Fibroblast of skin of left biceps (primary cell): ENCODE measurements at regions not wholly inside any gene's neighbourhood (a gene's known extent, or its start where the extent isn't known, plus 50 kb on each side); places are given as distances from the start of the nearest gene placed in this dataset.
A peak's percentile ranks its signal among the peaks of the same experiment; 100 is the strongest.
"Not testable (repeated sequence)": the region's sequence is repeated elsewhere in the genome, so short reads cannot be mapped to it uniquely, and the experiment has no call there.

Source experiments
- DNase-seq, 2 experiments: peaks; one replicate each; pipeline ENCODE4 v3.0.0-alpha.2; 2013; ENCODE audit warnings: low read depth in 2 of 2

DNA sequence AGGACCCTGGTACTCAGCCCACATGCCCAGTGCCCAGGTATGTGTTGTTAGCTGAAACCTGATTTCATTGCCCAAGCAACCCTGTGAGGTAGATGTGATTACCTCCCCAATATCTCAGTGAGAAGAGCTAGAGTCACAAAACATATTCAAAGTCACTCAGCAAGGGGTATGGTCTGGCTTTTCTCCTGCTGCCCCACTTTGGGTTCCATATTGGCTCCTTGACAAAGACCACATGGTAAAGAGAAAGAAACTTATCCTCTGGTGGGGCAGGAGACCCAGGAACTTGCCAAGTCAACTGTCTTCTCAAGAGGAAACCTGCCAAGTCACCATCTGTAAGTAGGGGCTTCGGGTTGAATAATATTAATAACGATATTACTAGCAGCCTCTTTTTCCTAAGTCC lies 148.3 kb upstream of the LMCD1 start:
- DNase-seq: no peak

DNA sequence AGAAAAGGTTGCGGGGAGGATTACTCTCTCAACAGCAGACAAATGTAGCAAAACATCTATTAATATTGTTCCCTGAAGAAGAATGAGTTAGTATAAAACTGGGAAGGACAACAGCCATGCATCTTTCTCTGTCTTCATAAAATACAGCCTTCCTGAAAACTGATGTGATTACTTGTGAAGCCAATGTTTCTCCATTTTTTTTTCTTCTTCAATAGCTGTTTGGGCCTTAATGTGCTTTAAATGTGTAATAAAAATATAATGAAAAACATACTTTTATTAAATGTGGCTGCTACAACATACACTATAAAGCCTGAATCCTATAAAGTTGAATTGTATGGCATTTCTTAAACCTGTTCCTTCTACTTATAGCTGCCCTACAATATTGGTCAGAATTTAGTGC lies 146.3 kb upstream of the LMCD1 start:
- DNase-seq: no peak

DNA sequence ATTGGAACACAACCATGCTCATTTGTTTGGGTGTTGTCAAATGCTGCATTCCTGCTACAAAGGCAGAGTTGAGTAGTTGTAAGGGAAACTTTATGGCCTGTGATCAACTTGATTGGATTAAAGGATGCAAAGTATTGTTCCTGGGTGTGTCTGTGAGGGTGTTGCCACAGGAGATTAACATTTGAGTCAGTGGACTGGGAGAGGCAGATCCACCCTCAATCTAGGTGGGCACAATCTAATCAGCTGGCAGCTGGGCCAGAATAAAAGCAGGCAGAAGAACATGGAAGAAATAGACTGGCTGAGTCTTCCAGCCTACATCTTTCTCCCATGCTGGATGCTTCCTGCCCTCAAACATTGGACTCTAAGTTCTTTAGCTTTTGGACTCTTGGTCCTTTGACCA lies 145.6 kb upstream of the LMCD1 start:
- DNase-seq: not testable (repeated sequence)

DNA sequence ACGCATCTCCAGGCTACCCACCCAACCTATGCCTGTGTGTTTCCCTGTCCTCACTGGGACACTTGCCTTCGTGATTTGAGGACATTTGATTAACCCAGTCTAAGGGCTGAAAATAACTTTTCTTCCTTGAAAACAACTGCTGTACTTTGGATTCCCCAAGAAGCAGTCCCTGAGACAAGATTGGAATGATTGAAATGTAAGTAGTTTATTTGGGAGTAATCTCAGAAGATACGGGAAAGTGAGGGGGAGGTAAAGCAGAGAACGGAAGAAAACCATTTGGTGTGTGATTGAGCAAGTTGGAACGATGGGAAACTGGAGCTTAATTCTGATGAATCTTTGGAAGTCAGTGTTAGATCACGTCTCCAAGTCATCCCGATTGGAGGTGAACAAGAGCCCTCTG lies 143.8 kb upstream of the LMCD1 start:
- DNase-seq: no peak

DNA sequence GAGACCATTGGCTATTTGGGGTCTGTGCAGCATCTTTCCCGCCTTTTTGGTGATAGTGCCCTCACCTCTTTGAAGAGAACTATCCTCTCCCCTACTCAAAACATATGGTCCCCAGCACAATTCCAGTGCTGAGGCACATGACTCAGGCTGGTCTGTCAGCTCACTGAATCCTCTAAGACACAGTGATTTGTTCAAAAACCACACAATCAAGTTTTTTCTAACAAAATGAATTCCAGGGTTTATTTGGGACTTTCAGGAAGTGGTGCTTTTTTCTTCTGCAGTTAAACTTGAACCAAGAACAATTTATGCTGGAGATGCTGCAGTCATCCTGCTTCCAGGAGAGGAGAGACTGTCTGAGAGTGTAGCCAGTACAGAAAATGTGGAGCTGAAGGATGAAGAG lies 142.5 kb upstream of the LMCD1 start:
- DNase-seq: no peak

DNA sequence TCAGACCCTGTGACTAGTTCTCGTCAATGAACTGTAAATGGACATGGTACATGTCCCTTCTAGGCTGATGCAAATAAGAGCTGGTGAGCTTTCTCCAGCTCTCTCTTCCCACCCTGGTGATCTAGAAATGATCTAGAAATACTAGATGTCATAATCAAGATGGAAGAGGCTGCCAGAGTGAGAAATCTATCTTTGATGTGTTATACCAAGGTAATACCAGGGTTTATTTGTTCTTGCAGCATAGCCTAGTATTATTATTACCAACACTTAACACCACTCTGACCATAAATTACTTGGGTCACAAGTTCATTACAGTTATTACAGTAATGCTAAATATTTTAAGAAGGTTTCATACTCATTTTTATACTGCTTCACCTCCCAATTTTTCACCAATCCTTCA lies 138.4 kb upstream of the LMCD1 start:
- DNase-seq: no peak

DNA sequence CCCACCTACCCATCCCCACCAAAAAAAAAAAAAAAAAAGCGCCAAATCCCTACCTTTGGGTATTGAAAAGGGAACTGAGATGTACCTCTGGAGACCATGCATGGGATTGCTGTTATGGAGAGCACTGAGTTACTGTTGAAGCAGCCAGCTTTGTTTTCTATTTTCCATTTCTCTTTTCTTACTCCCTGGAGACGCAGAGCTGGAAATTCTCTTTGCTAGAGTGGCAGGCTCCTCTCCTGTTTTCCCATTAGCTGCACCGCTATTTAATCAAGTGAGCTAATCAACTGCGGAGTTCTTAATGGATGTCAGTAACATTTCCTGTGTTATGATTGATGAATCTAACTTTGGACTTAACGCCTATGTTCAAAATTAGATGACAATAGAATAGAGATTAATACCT lies 136.1 kb upstream of the LMCD1 start:
- no peak for DNase-seq

DNA sequence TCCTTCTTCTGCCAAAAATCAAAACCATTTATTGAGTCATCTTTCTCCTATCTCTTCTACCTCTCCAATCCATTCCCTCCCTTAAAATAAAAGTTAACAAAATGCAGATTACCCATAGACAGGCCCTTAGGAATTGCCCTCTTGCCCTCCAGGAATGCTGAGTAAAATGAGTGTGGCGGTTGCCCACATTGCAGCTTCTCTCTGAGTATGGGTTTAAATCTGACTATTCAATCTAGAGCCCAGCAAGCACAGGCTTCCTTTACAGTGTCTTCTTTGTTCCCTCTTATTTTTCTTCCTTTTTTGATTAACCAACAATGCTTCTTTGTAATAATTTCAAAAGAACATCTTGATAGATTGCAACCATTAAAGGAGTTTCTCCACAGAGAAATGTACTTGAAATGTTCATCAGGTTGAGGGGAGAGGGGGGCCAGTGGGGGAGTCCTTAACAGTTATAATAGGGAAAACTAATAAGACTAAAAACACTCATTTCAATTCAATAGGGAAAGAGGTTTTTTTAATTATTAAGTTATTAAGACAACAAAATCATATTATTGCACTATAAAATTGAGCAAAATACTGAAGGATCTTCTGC lies 135.3 kb upstream of the LMCD1 start:
- DNase-seq: no peak

DNA sequence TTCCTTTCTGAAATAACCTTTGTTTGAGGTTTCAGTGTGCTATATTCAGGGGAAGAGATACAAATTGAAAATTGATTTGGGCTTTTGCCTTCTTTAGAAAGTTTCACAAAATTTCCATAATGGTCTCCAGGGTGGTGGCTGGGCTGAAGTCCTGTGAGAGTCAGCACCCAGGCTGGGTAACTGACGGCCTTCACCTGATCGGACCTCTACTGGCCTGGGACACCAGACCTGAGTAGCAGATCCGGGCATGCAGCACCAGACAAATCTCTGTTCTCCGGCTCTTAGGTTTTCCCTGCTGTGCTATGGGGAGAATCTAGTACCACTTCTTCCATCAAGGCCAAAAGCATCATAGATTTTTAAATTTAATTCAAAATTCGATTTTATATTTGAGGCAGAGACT lies 133.0 kb upstream of the LMCD1 start:
- DNase-seq: no peak

DNA sequence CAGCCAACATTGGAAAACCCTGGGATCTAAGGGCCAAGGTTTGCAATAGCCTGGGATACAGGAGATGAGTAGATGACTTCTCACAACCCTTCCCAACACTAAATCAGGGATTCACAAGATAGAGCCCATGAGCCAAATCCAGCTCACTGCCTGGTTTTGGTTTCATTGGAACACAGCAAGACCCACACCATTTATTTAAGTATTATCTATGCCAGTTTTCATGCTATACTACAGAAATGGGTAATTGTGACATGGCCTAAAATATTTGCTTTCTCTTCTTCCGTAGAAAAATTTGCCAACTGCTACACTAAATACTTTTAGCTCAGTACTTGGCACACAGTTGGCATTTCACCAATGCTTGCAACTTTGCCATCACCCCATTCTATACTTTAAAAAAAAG lies 132.0 kb upstream of the LMCD1 start:
- no peak for DNase-seq

DNA sequence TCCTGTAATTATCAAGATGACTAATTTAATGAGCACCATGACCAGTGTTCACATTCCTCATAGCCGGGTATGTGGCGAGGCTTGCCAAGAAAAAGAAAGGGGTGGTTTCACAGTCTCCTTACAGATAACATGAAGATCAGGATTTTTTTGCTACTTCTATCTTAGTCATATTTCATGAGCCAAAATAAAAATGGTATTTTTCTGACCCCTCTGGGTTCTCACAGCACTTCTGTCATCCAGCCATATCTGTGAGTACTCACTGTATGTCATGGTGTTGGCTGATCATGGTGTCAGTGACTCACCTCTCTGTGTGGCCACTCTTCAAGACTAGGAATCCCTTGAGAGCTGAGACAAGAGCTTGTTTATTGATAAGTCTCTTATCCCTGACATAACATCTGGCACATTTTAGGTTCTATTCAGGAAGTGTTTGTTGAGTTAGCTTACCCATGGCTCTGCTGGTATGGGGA lies 130.5 kb upstream of the LMCD1 start:
- peak; percentile 79 for DNase-seq

DNA sequence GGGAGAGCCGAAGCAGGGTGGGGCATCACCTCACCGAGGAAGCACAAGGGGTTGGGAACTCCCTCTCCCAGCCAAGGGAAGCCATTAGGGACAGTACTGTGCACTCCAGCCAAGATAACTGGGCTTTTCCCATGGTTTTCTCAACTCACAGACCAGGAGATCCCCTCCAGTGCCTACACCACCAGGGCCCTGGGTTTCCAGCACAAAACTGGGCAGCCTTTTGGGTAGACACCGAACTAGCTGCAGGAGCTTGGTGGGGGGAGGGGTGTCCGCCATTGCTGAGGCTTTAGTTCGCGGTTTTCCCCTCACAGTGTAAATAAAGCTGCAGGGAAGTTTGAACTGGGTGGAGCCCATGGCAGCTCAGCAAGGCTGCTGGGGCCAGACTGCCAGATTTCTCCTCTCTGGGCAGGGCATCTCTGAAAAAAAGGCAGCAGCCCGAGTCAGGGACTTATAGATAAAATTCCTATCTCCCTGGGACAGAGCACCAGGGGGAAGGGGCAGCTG lies 129.6 kb upstream of the LMCD1 start:
- no peak for DNase-seq

DNA sequence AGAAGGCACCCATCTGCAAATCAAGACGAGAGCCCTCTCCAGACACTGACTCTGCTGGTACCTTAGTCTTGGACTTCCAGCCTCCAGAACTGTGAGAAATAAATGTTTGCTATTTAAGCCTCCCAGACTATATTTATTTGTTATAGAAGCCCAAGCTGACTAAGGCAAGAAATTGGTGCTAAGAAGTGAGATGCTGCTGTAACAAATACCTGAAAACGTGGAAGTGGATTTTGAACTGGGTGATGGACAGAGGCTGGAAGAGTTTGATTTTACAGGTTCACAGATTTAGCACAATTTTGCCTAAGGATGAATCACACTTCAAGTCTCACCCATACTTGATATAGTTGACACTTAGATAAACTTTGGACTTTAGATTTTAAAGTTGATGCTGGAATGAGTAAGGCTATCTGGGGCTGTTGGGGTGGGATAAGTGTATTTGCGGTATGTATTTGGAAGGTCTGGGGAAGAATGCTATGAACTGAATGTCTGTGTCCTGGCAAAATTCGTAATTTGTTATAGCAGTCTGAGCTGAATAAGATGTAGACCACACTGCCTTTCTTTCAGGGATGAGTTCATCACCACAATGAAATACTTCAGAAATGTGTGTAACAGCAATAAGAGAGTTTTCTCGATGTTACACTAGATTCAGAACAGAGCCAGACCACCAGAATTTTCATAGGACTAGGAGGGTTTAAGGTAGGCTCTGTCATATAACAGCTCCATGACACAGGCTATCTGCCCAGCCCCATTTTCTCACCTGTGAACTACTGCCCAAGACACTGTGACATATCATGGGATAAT lies 120.5 kb upstream of the LMCD1 start:
- no peak for DNase-seq

DNA sequence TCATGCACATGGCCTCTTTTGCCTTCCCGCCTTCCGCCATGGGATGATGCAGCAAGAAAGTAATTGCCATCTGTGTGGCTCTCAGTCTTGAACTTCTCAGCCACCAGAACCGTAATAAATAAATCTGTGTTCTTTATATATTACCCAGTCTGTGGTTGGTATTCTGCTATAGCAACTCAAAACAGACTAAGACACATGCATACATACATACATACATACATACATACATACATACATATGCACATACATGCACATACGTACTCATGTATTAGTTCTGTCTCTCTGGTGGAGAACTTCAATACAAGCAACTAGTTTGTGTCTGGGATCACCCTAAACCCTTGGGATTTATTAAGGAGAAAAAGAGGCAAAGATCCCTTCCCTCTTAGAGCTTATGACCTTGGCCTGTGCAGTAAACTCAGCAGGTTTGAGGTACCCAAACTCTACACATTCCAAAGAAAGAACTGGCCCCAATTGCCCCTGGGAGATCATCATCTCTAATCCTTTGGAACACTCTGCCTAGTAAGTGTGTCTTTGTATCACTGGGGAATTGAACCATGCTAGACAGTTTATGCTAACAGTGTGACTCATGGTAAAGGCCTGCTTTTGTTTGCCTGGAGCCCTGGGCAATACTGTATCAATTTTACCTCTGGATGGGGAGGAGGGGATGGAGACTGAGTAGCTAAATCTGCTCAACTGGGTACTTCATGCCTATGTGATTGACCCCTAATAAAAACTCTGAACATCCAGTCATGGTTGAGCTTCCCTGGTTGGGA lies 115.6 kb upstream of the LMCD1 start:
- no peak for DNase-seq

DNA sequence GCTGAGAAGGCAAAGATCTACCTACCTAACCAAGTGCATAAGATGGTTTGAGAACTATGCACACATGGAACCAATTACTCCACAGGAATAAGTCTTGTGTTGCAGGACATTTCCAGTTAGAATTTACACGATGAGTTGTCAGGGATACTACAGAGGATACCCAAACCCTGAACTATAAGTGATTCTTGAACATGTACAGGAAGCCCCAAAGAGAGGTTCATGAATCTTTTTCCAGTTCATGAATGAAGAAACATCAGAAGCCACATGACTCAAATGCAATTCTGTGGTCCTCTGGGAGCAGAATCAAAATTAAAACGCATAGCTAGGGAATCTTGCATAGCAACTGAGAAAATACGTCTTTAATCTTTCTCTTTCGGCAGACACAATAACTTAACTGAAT lies 114.1 kb upstream of the LMCD1 start:
- DNase-seq: peak in 1 of 2 experiments; percentile 33

DNA sequence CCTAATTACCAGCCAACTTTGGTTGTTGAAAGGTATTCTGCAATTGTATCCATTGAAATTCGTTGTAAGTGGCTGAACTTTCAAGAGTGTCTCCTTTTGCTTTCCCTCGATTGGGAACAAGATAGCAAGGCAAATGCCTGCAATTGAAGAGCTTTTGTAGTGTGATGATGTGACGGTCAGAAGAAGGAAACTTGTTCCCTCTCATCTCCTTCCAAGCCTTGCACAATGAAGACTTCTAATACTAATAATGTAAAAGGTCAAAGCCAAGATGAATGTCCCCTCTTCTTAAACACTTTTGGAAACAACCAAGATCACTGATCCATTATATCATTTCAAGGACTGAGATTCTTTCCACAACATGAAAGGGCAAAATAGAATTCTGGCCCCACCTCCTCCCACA lies 101.9 kb upstream of the LMCD1 start:
- DNase-seq: no peak

DNA sequence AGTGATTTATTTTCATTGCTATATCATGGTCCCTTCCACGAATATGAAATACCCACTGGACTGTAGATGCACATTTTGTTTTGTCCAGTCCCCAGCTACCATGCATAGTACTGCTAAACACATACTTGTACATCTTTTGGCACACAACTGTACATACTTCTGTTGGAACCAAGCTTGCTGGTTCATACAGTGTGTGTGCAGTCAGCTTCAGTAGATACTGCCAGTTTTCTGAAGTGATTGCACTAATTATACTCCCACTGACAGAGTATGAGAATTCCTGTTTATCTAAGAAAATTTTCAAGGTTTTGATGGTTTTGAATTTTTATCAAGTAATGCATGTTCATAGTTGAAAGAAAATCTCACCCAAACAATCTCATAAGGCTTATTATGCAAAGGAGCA lies 100.7 kb upstream of the LMCD1 start:
- no peak for DNase-seq

DNA sequence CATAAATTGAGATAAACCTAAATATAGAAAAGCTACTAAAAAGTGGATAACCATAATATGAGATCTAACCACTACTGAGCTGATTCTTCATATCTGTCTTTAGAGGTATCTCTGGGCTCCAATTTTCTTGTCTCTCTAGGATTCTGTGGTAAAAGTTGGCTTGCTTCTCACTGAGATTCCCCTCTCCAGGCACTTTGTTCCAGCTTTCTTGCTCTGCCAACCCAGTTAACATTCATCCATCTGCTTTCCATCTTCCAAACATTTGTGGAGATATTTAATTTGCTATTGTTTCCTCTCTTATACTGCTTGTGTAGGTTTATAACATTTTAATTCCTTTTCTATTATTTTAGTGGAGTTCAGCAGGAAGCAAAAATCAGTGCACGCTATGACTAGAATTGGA lies 97.6 kb upstream of the LMCD1 start:
- no peak for DNase-seq

DNA sequence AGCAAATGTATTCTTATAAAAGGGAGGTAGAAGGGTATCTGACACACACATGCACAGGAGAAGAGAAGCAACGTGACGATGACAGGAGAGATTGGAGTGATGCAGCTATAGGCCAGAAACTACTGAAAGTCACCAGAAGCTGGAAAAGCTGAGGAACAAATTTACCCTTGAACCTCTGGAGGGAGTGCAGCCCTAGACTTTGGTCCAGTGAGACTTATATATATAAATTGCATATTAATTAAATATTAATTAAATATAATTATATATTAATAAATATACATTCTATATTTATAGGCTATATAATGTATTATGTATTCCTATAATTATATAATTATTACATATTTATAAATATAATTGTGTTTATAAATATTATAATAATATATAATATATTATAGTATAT lies 96.5 kb upstream of the LMCD1 start:
- no peak for DNase-seq

DNA sequence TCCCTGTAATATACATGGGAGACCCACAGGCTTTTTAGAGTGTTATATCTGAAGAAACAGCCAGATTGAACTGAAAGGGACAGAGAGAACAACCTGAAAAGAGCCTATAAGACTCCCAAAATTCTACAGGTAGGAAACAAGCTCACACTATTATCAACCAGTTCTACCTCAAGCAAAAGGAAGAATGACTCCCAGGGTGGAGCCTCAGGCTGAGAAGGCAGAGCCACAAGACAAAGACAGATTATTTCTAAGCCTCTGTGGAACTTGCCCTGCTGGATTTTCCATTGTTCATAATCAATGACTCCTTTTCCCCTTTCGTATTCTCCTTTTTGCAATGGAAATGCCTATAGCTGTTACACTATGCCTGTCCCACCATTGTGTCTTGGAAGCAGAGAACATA lies 95.1 kb upstream of the LMCD1 start:
- no peak for DNase-seq

DNA sequence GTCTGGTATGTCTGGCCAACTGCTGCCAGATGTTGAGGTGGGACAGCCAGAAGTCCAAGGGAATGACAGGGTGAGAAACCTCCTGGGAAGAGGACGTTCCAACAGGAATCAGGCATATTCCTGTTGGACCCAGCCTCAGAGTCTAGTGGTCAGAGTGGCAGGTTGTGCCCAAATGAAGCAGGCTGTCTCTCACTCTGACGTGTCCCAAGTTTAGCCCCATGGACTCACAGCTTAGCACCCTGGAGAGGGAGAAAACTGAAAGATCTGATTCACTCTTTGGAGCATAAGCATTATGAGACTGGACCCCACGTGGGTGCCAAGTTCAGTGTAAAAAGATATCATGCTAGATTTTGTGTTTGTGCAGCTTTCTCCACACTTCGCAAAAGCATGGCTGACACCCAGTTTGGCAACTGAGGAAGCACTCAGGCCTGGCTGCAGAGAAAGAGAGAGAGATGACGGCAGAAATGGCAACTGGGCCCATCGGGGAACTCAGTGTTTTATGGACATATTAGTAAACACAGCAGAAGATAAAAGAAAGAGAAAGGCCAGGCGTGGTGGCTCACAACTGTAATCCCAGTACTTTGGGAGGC lies 88.2 kb upstream of the LMCD1 start:
- DNase-seq: no peak

DNA sequence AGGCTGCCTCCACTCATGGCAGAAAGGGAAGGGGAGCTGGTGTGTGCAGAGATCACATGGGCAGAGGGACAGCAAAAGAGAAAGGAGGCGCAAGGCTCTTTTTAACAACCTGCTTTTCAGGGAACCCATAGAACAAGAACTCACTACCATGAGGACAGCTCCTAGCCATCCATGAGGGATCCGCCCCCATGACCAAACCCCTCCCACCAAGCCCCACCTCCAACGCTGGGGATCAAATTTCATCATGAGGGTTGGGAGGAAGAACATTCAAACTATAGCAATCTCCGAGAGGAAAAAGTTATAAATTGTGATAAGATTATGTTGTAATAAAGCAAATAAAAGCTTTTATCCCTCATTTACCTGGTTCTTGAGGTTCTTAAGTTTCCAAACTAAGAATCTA lies 84.7 kb upstream of the LMCD1 start:
- DNase-seq: no peak
